GM23338 (cell line): ENCODE measurements at regions not wholly inside any gene's neighbourhood (a gene's known extent, or its start where the extent isn't known, plus 50 kb on each side); places are given as distances from the start of the nearest gene placed in this dataset.

Source experiments
- ATAC-seq: fragments of 200-7000 bp; cut with Tn5 transposase; 3 replicates; pipeline ENCODE4 v1.9.1; 2020
- DNase-seq: peaks from one replicate; pipeline ENCODE4 v3.0.0-alpha.2; 2015; ENCODE audit warnings: low spot score
- H2AFZ ChIP-seq: fragments of 200-600 bp; sonication (generic); 2 replicates; pipeline ENCODE4 v1.8.0; 2016; ENCODE audit warnings: antibody characterized with exemption, mild to moderate bottlenecking, moderate library complexity
- H3F3A ChIP-seq: fragments of 200-600 bp; sonication (generic); replicated peaks from 2 replicates; pipeline ENCODE4 v1.8.0; 2017; ENCODE audit warnings: antibody characterized with exemption, mixed run types, low read depth
- H3K27ac ChIP-seq: fragments of 200-600 bp; sonication (generic); 2 replicates; pipeline ENCODE4 v1.6.1; 2016; ENCODE audit warnings: low read depth
- H3K27me3 ChIP-seq: fragments of 200-600 bp; sonication (generic); 2 replicates; pipeline ENCODE4 v1.8.0; 2016; ENCODE audit warnings: mild to moderate bottlenecking, mixed run types, moderate library complexity; ENCODE audit not compliant: insufficient read depth
- H3K36me3 ChIP-seq: fragments of 200-600 bp; sonication (generic); 2 replicates; pipeline ENCODE4 v1.8.0; 2016; ENCODE audit warnings: mild to moderate bottlenecking; ENCODE audit not compliant: insufficient read depth
- H3K4me1 ChIP-seq: fragments of 200-600 bp; sonication (generic); 2 replicates; pipeline ENCODE4 v1.8.0; 2016; ENCODE audit warnings: mild to moderate bottlenecking, moderate library complexity; ENCODE audit not compliant: insufficient read depth
- H3K4me2 ChIP-seq: fragments of 200-600 bp; sonication (generic); 2 replicates; pipeline ENCODE4 v1.7.1; 2017; ENCODE audit warnings: mixed run types
- H3K4me3 ChIP-seq: fragments of 200-600 bp; sonication (generic); 2 replicates; pipeline ENCODE4 v1.6.1; 2016; ENCODE audit warnings: mixed run types
- H3K79me2 ChIP-seq: fragments of 200-600 bp; sonication (generic); replicated peaks from 2 replicates; pipeline ENCODE4 v1.8.0; 2017; ENCODE audit warnings: mild to moderate bottlenecking; ENCODE audit not compliant: insufficient read depth
- H3K9me2 ChIP-seq: fragments of 200-600 bp; sonication (generic); 2 replicates; pipeline ENCODE4 v1.8.0; 2017; ENCODE audit not compliant: insufficient read depth
- H4K20me1 ChIP-seq: fragments of 200-600 bp; sonication (generic); replicated peaks from 2 replicates; pipeline ENCODE4 v1.8.0; 2017; ENCODE audit warnings: mild to moderate bottlenecking; ENCODE audit not compliant: insufficient read depth
- H3K27ac Mint-ChIP-seq: 2 replicates; pipeline ENCODE4 v1.8.0; 2020; ENCODE audit warnings: inconsistent platforms, mild to moderate bottlenecking, moderate library complexity, mixed read lengths
- H3K27me3 Mint-ChIP-seq: 3 replicates; pipeline ENCODE4 v1.8.0; 2022; ENCODE audit warnings: low read depth, mild to moderate bottlenecking, moderate library complexity, mixed read lengths, inconsistent platforms; ENCODE audit not compliant: insufficient read depth, poor library complexity
- H3K36me3 Mint-ChIP-seq: 3 replicates; pipeline ENCODE4 v1.8.0; 2021; ENCODE audit warnings: low read depth, mild to moderate bottlenecking, inconsistent platforms, moderate library complexity, mixed read lengths
- H3K4me1 Mint-ChIP-seq: 3 replicates; pipeline ENCODE4 v1.8.0; 2020; ENCODE audit warnings: mild to moderate bottlenecking, inconsistent platforms, mixed read lengths
- H3K4me3 Mint-ChIP-seq: 3 replicates; pipeline ENCODE4 v1.8.0; 2021; ENCODE audit warnings: moderate library complexity, mild to moderate bottlenecking, inconsistent platforms, mixed read lengths
- H3K9me3 Mint-ChIP-seq: 3 replicates; pipeline ENCODE4 v1.8.0; 2020; ENCODE audit warnings: moderate library complexity, mild to moderate bottlenecking, inconsistent platforms, mixed read lengths
- CTCF ChIP-seq, 2 experiments: fragments of 200-600 bp in 1 of 2; sonication (generic) in 1 of 2; conservative IDR thresholded peaks; 2 replicates each; pipeline versions ENCODE4 v1.5.1 to v1.6.1; 2016 to 2017; ENCODE audit warnings: antibody characterized with exemption in 2 of 2, low read depth in 2 of 2, mild to moderate bottlenecking in 2 of 2, moderate library complexity in 1 of 2
- ETS1 ChIP-seq: IDR thresholded peaks from 2 replicates; pipeline ENCODE4 v1.6.1; 2016; ENCODE audit warnings: antibody characterized with exemption
- EZH2phosphoT487 ChIP-seq: fragments of 200-600 bp; sonication (generic); IDR thresholded peaks from one replicate; pipeline ENCODE4 v1.8.1; 2018; ENCODE audit warnings: antibody characterized with exemption; ENCODE audit not compliant: unreplicated experiment
- JUNB ChIP-seq: IDR thresholded peaks from one replicate; pipeline ENCODE4 v1.6.1; 2016; ENCODE audit warnings: antibody characterized with exemption; ENCODE audit not compliant: unreplicated experiment
- NANOG ChIP-seq: IDR thresholded peaks from 2 replicates; pipeline ENCODE4 v1.6.1; 2016; ENCODE audit warnings: antibody characterized with exemption, borderline replicate concordance
- REST ChIP-seq: IDR thresholded peaks from one replicate; pipeline ENCODE4 v1.6.1; 2018; ENCODE audit warnings: antibody characterized with exemption; ENCODE audit not compliant: unreplicated experiment
- STAT1 ChIP-seq: IDR thresholded peaks from one replicate; pipeline ENCODE4 v1.6.1; 2016; ENCODE audit warnings: antibody characterized with exemption; ENCODE audit not compliant: unreplicated experiment
- ZNF114 ChIP-seq: fragments of 250-450 bp; sonication (Bioruptor Pico); IDR thresholded peaks from 2 replicates; pipeline ENCODE4 v1.5.0; 2020; ENCODE audit warnings: mild to moderate bottlenecking, moderate library complexity
- ZNF331 ChIP-seq: fragments of 250-450 bp; sonication (Bioruptor Pico); IDR thresholded peaks from 2 replicates; pipeline ENCODE4 v1.5.0; 2020; ENCODE audit warnings: low read depth, mild to moderate bottlenecking, moderate library complexity
- ZNF462 ChIP-seq: fragments of 250-450 bp; sonication (Bioruptor Pico); IDR thresholded peaks from 2 replicates; pipeline ENCODE4 v1.5.0; 2020; ENCODE audit warnings: mild to moderate bottlenecking, moderate library complexity

- TF ChIP-seq ZNF462 (CRISPR knock-in tag) (no peak), CTCF (conservative IDR thresholded peaks at IDR 0.05; ENCODE audit: low read depth in 2 of 2) (no peak), ZNF114 (CRISPR knock-in tag) (no peak), NANOG (no peak), ETS1 (no peak)
Measured at GRCh38 chrX:69229436-69229835, 64.2 kb upstream of the PJA1 start (continued).

GRCh38 chrX:69228732-69229131 is 63.5 kb upstream of the PJA1 start:
- Mint-ChIP-seq H3K9me3 (no peaks in the 10 kb centered on the region), H3K27ac (no peak overlapping the region), H3K36me3 (no peaks in the 10 kb centered on the region), H3K4me1 (peaks cover 5% of the 10 kb centered on the region; the same call in 1 of the 3 replicates), H3K27me3 (peaks cover 3% of the 10 kb centered on the region), H3K4me3 (no peak overlapping the region)
- Histone ChIP-seq H3K79me2 (no peaks in the 10 kb centered on the region), H3K4me1 (peaks cover 5% of the 10 kb centered on the region), H3K4me3 (no peak overlapping the region), H3K27me3 (peaks cover 24% of the 10 kb centered on the region), H3K9me2 (no peaks in the 10 kb centered on the region), H2AFZ (no peak overlapping the region), H4K20me1 (no peaks in the 10 kb centered on the region), H3K27ac (no peak overlapping the region), H3K36me3 (no peaks in the 10 kb centered on the region), H3K4me2 (no peak overlapping the region), H3F3A (no peaks in the 10 kb centered on the region)
- no peak for ATAC-seq
- DNase-seq: no peak
- TF ChIP-seq CTCF (conservative IDR thresholded peaks at IDR 0.05; ENCODE audit: low read depth in 2 of 2) (no peak), STAT1 (no peak), EZH2phosphoT487 (no peak), ZNF331 (no peak), REST (no peak), JUNB (no peak)
